ENCODE measurements at regions not wholly inside any gene's neighbourhood (a gene's known extent, or its start where the extent isn't known, plus 50 kb on each side); places are given as distances from the start of the nearest gene placed in this dataset.

- TF ChIP-seq POLR2AphosphoS5 (IDR thresholded peaks at IDR 0.05): no peak
- no peak for TF ChIP-seq CTCF (IDR thresholded peaks at IDR 0.05)
- TF ChIP-seq EP300 (IDR thresholded peaks at IDR 0.05; ENCODE audit: low read depth): no peak
Observed at GRCh38 chr3:28746990-28747389, 398.4 kb upstream of the AZI2 start.

Data from transverse colon (tissue), 4 donors.